GM23338 (cell line): ENCODE measurements at regions not wholly inside any gene's neighbourhood (a gene's known extent, or its start where the extent isn't known, plus 50 kb on each side); places are given as distances from the start of the nearest gene placed in this dataset.

Experiments used
- ATAC-seq: fragments of 200-7000 bp; cut with Tn5 transposase; 3 replicates; pipeline ENCODE4 v1.9.1; 2020
- DNase-seq: peaks from one replicate; pipeline ENCODE4 v3.0.0-alpha.2; 2015; ENCODE audit warnings: low spot score
- H2AFZ ChIP-seq: fragments of 200-600 bp; sonication (generic); 2 replicates; pipeline ENCODE4 v1.8.0; 2016; ENCODE audit warnings: antibody characterized with exemption, mild to moderate bottlenecking, moderate library complexity
- H3F3A ChIP-seq: fragments of 200-600 bp; sonication (generic); replicated peaks from 2 replicates; pipeline ENCODE4 v1.8.0; 2017; ENCODE audit warnings: antibody characterized with exemption, mixed run types, low read depth
- H3K27ac ChIP-seq: fragments of 200-600 bp; sonication (generic); 2 replicates; pipeline ENCODE4 v1.6.1; 2016; ENCODE audit warnings: low read depth
- H3K27me3 ChIP-seq: fragments of 200-600 bp; sonication (generic); 2 replicates; pipeline ENCODE4 v1.8.0; 2016; ENCODE audit warnings: mild to moderate bottlenecking, mixed run types, moderate library complexity; ENCODE audit not compliant: insufficient read depth
- H3K36me3 ChIP-seq: fragments of 200-600 bp; sonication (generic); 2 replicates; pipeline ENCODE4 v1.8.0; 2016; ENCODE audit warnings: mild to moderate bottlenecking; ENCODE audit not compliant: insufficient read depth
- H3K4me1 ChIP-seq: fragments of 200-600 bp; sonication (generic); 2 replicates; pipeline ENCODE4 v1.8.0; 2016; ENCODE audit warnings: mild to moderate bottlenecking, moderate library complexity; ENCODE audit not compliant: insufficient read depth
- H3K4me2 ChIP-seq: fragments of 200-600 bp; sonication (generic); 2 replicates; pipeline ENCODE4 v1.7.1; 2017; ENCODE audit warnings: mixed run types
- H3K4me3 ChIP-seq: fragments of 200-600 bp; sonication (generic); 2 replicates; pipeline ENCODE4 v1.6.1; 2016; ENCODE audit warnings: mixed run types
- H3K79me2 ChIP-seq: fragments of 200-600 bp; sonication (generic); replicated peaks from 2 replicates; pipeline ENCODE4 v1.8.0; 2017; ENCODE audit warnings: mild to moderate bottlenecking; ENCODE audit not compliant: insufficient read depth
- H3K9me2 ChIP-seq: fragments of 200-600 bp; sonication (generic); 2 replicates; pipeline ENCODE4 v1.8.0; 2017; ENCODE audit not compliant: insufficient read depth
- H4K20me1 ChIP-seq: fragments of 200-600 bp; sonication (generic); replicated peaks from 2 replicates; pipeline ENCODE4 v1.8.0; 2017; ENCODE audit warnings: mild to moderate bottlenecking; ENCODE audit not compliant: insufficient read depth
- H3K27ac Mint-ChIP-seq: 2 replicates; pipeline ENCODE4 v1.8.0; 2020; ENCODE audit warnings: inconsistent platforms, mild to moderate bottlenecking, moderate library complexity, mixed read lengths
- H3K27me3 Mint-ChIP-seq: 3 replicates; pipeline ENCODE4 v1.8.0; 2022; ENCODE audit warnings: low read depth, mild to moderate bottlenecking, moderate library complexity, mixed read lengths, inconsistent platforms; ENCODE audit not compliant: insufficient read depth, poor library complexity
- H3K36me3 Mint-ChIP-seq: 3 replicates; pipeline ENCODE4 v1.8.0; 2021; ENCODE audit warnings: low read depth, mild to moderate bottlenecking, inconsistent platforms, moderate library complexity, mixed read lengths
- H3K4me1 Mint-ChIP-seq: 3 replicates; pipeline ENCODE4 v1.8.0; 2020; ENCODE audit warnings: mild to moderate bottlenecking, inconsistent platforms, mixed read lengths
- H3K4me3 Mint-ChIP-seq: 3 replicates; pipeline ENCODE4 v1.8.0; 2021; ENCODE audit warnings: moderate library complexity, mild to moderate bottlenecking, inconsistent platforms, mixed read lengths
- H3K9me3 Mint-ChIP-seq: 3 replicates; pipeline ENCODE4 v1.8.0; 2020; ENCODE audit warnings: moderate library complexity, mild to moderate bottlenecking, inconsistent platforms, mixed read lengths
- CREB1 ChIP-seq: fragments of 250-450 bp; sonication (Bioruptor Pico); IDR thresholded peaks from 2 replicates; pipeline ENCODE4 v1.5.0; 2020; ENCODE audit warnings: low read depth, mild to moderate bottlenecking, moderate library complexity
- CTCF ChIP-seq, 2 experiments: fragments of 200-600 bp in 1 of 2; sonication (generic) in 1 of 2; conservative IDR thresholded peaks; 2 replicates each; pipeline versions ENCODE4 v1.5.1 to v1.6.1; 2016 to 2017; ENCODE audit warnings: antibody characterized with exemption in 2 of 2, low read depth in 2 of 2, mild to moderate bottlenecking in 2 of 2, moderate library complexity in 1 of 2
- ETS1 ChIP-seq: IDR thresholded peaks from 2 replicates; pipeline ENCODE4 v1.6.1; 2016; ENCODE audit warnings: antibody characterized with exemption
- EZH2 ChIP-seq: fragments of 200-600 bp; sonication (generic); IDR thresholded peaks from one replicate; pipeline ENCODE4 v1.8.0; 2017; ENCODE audit warnings: antibody characterized with exemption, mild to moderate bottlenecking, low read depth; ENCODE audit not compliant: unreplicated experiment
- EZH2phosphoT487 ChIP-seq: fragments of 200-600 bp; sonication (generic); IDR thresholded peaks from one replicate; pipeline ENCODE4 v1.8.1; 2018; ENCODE audit warnings: antibody characterized with exemption; ENCODE audit not compliant: unreplicated experiment
- JUNB ChIP-seq: IDR thresholded peaks from one replicate; pipeline ENCODE4 v1.6.1; 2016; ENCODE audit warnings: antibody characterized with exemption; ENCODE audit not compliant: unreplicated experiment
- NANOG ChIP-seq: IDR thresholded peaks from 2 replicates; pipeline ENCODE4 v1.6.1; 2016; ENCODE audit warnings: antibody characterized with exemption, borderline replicate concordance
- REST ChIP-seq: IDR thresholded peaks from one replicate; pipeline ENCODE4 v1.6.1; 2018; ENCODE audit warnings: antibody characterized with exemption; ENCODE audit not compliant: unreplicated experiment
- STAT1 ChIP-seq: IDR thresholded peaks from one replicate; pipeline ENCODE4 v1.6.1; 2016; ENCODE audit warnings: antibody characterized with exemption; ENCODE audit not compliant: unreplicated experiment
- ZNF114 ChIP-seq: fragments of 250-450 bp; sonication (Bioruptor Pico); IDR thresholded peaks from 2 replicates; pipeline ENCODE4 v1.5.0; 2020; ENCODE audit warnings: mild to moderate bottlenecking, moderate library complexity
- ZNF331 ChIP-seq: fragments of 250-450 bp; sonication (Bioruptor Pico); IDR thresholded peaks from 2 replicates; pipeline ENCODE4 v1.5.0; 2020; ENCODE audit warnings: low read depth, mild to moderate bottlenecking, moderate library complexity
- ZNF462 ChIP-seq: fragments of 250-450 bp; sonication (Bioruptor Pico); IDR thresholded peaks from 2 replicates; pipeline ENCODE4 v1.5.0; 2020; ENCODE audit warnings: mild to moderate bottlenecking, moderate library complexity

GRCh38 chr6:90716376-90716775, 129.5 kb upstream of the MAP3K7 start:
- Histone ChIP-seq H3K4me3 (no peak overlapping the region), H3K27me3 (no peaks in the 10 kb centered on the region)
- no peak for TF ChIP-seq CREB1
- no peak for TF ChIP-seq ZNF331 (CRISPR knock-in tag)
- TF ChIP-seq EZH2 = no peak
- TF ChIP-seq CTCF (conservative IDR thresholded peaks at IDR 0.05; ENCODE audit: low read depth in 2 of 2) = no peak
- TF ChIP-seq EZH2phosphoT487 = no peak
- no peak for TF ChIP-seq ZNF462 (CRISPR knock-in tag)
- TF ChIP-seq ZNF114 (CRISPR knock-in tag) = no peak
- no peak for TF ChIP-seq NANOG
- TF ChIP-seq JUNB = no peak
- no peak for TF ChIP-seq REST
- TF ChIP-seq ETS1 = no peak
- no peak for TF ChIP-seq STAT1

More at GRCh38 chr6:90716376-90716775, 129.5 kb upstream of the MAP3K7 start:
- no peak overlapping the region for H3K27ac Mint-ChIP-seq
- Histone ChIP-seq H3K79me2 (no peaks in the 10 kb centered on the region), H4K20me1 (no peaks in the 10 kb centered on the region), H2AFZ (peak overlapping the region; percentile 65), H3K4me2 (0 out of 2 replicates have a peak overlapping the region, but pooled peaks have one; percentile 17), H3K4me1 (peaks cover 8% of the 10 kb centered on the region; the same call in 1 of the 2 replicates), H3K27ac (no peak overlapping the region), H3K36me3 (no peaks in the 10 kb centered on the region), H3F3A (no peaks in the 10 kb centered on the region), H3K9me2 (no peaks in the 10 kb centered on the region)
- DNase-seq (no peak), ATAC-seq (peak; percentile 58; the same call in 2 of the 3 replicates)
- no peak overlapping the region for H3K4me3 Mint-ChIP-seq
- H3K4me1 Mint-ChIP-seq = peaks cover 21% of the 10 kb centered on the region
- H3K27me3 Mint-ChIP-seq = peaks cover 2% of the 10 kb centered on the region
- no peaks in the 10 kb centered on the region; the same call in 2 of the 3 replicates for H3K9me3 Mint-ChIP-seq
- H3K36me3 Mint-ChIP-seq = no peaks in the 10 kb centered on the region
